IPS DF 6.9 (cell line): ENCODE measurements at regions not wholly inside any gene's neighbourhood (a gene's known extent, or its start where the extent isn't known, plus 50 kb on each side); places are given as distances from the start of the nearest gene placed in this dataset.
"Not testable (repeated sequence)": the region's sequence is repeated elsewhere in the genome, so short reads cannot be mapped to it uniquely, and the experiment has no call there.

ENCODE experiments used
- DNase-seq: peaks from one replicate; pipeline ENCODE4 v3.0.0-alpha.2; 2013; ENCODE audit warnings: low read depth, low spot score
- H3K27ac ChIP-seq: one replicate; pipeline ENCODE4 v1.5.1; 2013; ENCODE audit warnings: low read length, control low read depth
- H3K27me3 ChIP-seq: 2 replicates; pipeline ENCODE4 v1.6.1; 2013; ENCODE audit warnings: mild to moderate bottlenecking, low read length; ENCODE audit not compliant: control insufficient read depth, insufficient read depth
- H3K36me3 ChIP-seq: 2 replicates; pipeline ENCODE4 v1.6.1; 2013; ENCODE audit warnings: low read length; ENCODE audit not compliant: control insufficient read depth, insufficient read depth
- H3K4me1 ChIP-seq: 2 replicates; pipeline ENCODE4 v1.6.1; 2013; ENCODE audit warnings: low read length; ENCODE audit not compliant: control insufficient read depth, insufficient read depth
- H3K4me3 ChIP-seq: 2 replicates; pipeline ENCODE4 v1.5.1; 2013; ENCODE audit warnings: mild to moderate bottlenecking, low read length
- H3K9me3 ChIP-seq: 2 replicates; pipeline ENCODE4 v1.6.1; 2013; ENCODE audit warnings: low read length, inconsistent platforms; ENCODE audit not compliant: control insufficient read depth, insufficient read depth
- WGBS: extraction: QIAGEN DNeasy Blood & Tissue Kit; methylation state at CpG from one replicate; pipeline ENCODE4 v1.1.7; 2013; ENCODE audit warnings: mixed read lengths, missing lambda C conversion rate; ENCODE audit not compliant: insufficient read length, insufficient coverage; 5-methylcytosine and 5-hydroxymethylcytosine counted together

GRCh38 chr2:53498210-53498609 lies 269.4 kb upstream of the CHAC2 start:
- Histone ChIP-seq H3K27ac (no peak overlapping the region), H3K4me3 (no peak overlapping the region)
- WGBS = no CpG with 5 or more reads among the region's 1 CpG

GRCh38 chr2:53497020-53497419 lies 270.6 kb upstream of the CHAC2 start:
- no peak overlapping the region for H3K4me3 ChIP-seq
- no peak for DNase-seq
- H3K27me3 ChIP-seq = no peaks in the 10 kb centered on the region
- no peak overlapping the region for H3K27ac ChIP-seq
- no CpG with 5 or more reads among the region's 1 CpG for WGBS
- no peaks in the 10 kb centered on the region for H3K9me3 ChIP-seq
- H3K4me1 ChIP-seq = no peaks in the 10 kb centered on the region
- no peaks in the 10 kb centered on the region for H3K36me3 ChIP-seq

More at GRCh38 chr2:53498210-53498609, 269.4 kb upstream of the CHAC2 start:
- no peak for DNase-seq
- H3K36me3 ChIP-seq = no peaks in the 10 kb centered on the region
- no peaks in the 10 kb centered on the region for H3K4me1 ChIP-seq
- no peaks in the 10 kb centered on the region for H3K27me3 ChIP-seq
- H3K9me3 ChIP-seq = no peaks in the 10 kb centered on the region

- Histone ChIP-seq H3K9me3 (no peaks in the 10 kb centered on the region), H3K4me3 (no peak overlapping the region), H3K27me3 (no peaks in the 10 kb centered on the region), H3K4me1 (no peaks in the 10 kb centered on the region), H3K36me3 (no peaks in the 10 kb centered on the region), H3K27ac (no peak overlapping the region)
- no peak for DNase-seq
Observed at GRCh38 chr2:53493210-53493609, 274.4 kb upstream of the CHAC2 start.

DNA sequence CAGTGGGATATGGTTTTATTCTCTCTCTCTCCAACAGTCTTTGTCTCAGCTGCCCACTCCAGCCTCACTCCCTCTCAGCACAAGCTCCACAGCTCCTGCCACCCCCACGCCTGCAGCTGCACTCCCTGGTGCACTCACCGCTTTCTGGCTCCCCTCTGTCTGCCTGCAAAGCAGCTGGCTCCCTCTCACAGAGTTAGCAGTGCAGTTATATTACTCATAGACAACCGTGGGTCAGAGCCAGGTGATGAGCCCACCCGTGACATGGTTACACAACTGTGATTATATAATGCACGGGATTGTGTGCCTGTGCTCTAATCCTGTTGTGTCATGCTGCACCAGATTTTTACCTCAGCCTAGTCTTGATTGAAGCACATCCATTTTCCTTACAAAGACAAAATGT lies 276.9 kb upstream of the CHAC2 start:
- WGBS = no CpG with 5 or more reads among the region's 5 CpGs

DNA sequence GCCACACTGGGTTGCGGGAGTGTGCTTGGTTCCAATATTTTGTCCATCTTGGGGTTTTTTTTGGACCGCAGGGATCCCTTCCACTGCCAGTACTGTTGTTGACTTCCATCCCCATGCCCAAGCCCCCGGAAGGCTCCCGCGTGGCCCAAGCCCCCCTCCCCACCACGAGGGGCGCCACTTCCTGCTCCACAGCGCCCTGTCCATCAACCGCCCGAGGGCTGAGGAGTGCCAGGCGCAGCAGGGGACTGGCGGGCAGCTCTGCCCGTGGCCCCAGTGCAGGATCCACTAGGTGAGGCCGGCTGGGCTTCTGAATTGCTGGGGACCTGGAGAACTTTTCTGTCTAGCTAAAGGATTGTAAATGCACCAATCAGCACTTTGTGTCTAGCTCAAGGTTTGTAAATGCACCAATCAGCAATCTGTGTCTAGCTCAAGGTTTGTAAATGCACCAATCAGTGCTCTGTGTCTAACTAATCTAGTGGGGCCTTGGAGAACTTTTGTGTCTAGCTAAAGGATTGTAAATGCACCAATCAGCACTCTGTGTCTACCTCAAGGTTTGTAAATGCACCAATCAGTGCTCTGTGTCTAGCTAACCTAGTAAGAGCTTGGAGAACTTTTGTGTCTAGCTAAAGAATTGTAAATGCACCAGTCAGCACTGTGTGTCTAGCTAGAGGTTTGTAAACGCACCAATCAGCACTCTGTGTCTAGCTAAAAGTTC lies 281.3 kb upstream of the CHAC2 start:
- H3K36me3 ChIP-seq, H3K4me3 ChIP-seq, H3K4me1 ChIP-seq, DNase-seq, H3K27ac ChIP-seq, H3K27me3 ChIP-seq, H3K9me3 ChIP-seq: not testable (repeated sequence)
- no CpG with 5 or more reads among the region's 15 CpGs for WGBS

More for the DNA sequence above, 276.9 kb upstream of the CHAC2 start:
- Histone ChIP-seq H3K27me3 (no peaks in the 10 kb centered on the region), H3K36me3 (no peaks in the 10 kb centered on the region), H3K4me1 (no peaks in the 10 kb centered on the region), H3K9me3 (no peaks in the 10 kb centered on the region), H3K4me3 (no peak overlapping the region), H3K27ac (no peak overlapping the region)
- no peak for DNase-seq

GRCh38 chr2:53485021-53485728 lies 282.4 kb upstream of the CHAC2 start:
- DNase-seq = no peak
- no CpG with 5 or more reads among the region's 3 CpGs for WGBS
- Histone ChIP-seq H3K36me3 (no peaks in the 10 kb centered on the region), H3K27ac (no peak overlapping the region), H3K4me1 (no peaks in the 10 kb centered on the region), H3K9me3 (no peaks in the 10 kb centered on the region), H3K27me3 (no peaks in the 10 kb centered on the region), H3K4me3 (no peak overlapping the region)

GRCh38 chr2:53484531-53484930 lies 283.1 kb upstream of the CHAC2 start:
- Histone ChIP-seq H3K4me3 (no peak overlapping the region), H3K9me3 (no peaks in the 10 kb centered on the region), H3K4me1 (no peaks in the 10 kb centered on the region), H3K36me3 (no peaks in the 10 kb centered on the region), H3K27me3 (no peaks in the 10 kb centered on the region), H3K27ac (no peak overlapping the region)
- DNase-seq = no peak
- no CpG with 5 or more reads among the region's 4 CpGs for WGBS

- H3K27me3 ChIP-seq = no peaks in the 10 kb centered on the region
- H3K36me3 ChIP-seq = no peaks in the 10 kb centered on the region
- DNase-seq = no peak
- H3K4me1 ChIP-seq = no peaks in the 10 kb centered on the region
- no peak overlapping the region for H3K4me3 ChIP-seq
- no peaks in the 10 kb centered on the region for H3K9me3 ChIP-seq
- no peak overlapping the region for H3K27ac ChIP-seq
- WGBS = no CpG with 5 or more reads among the region's 1 CpG
Observed at GRCh38 chr2:53477517-53477916, 290.1 kb upstream of the CHAC2 start.

DNA sequence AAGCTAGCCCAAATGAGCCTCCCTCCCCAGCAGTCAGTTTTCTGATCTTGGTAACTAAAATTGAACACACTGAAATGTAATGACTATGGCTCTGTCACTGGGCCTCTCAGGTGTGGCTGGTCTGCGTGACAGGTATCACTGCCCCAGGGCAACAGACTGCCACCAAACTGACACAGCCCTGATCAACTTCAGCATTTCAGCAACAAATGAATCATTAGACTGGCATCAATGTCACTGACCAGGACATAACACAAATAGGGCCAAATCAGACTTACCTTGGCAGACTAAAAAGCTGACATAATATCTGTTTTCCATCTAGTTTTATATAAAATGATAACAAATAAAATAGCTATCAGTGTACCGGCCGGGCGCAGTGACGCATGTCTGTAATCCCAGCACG lies 290.8 kb upstream of the CHAC2 start:
- no peak for DNase-seq
- no peak overlapping the region for H3K4me3 ChIP-seq
- H3K27ac ChIP-seq = no peak overlapping the region
- no peaks in the 10 kb centered on the region for H3K36me3 ChIP-seq
- WGBS = no CpG with 5 or more reads among the region's 6 CpGs
- H3K4me1 ChIP-seq = no peaks in the 10 kb centered on the region
- no peaks in the 10 kb centered on the region for H3K27me3 ChIP-seq
- H3K9me3 ChIP-seq = no peaks in the 10 kb centered on the region

DNA sequence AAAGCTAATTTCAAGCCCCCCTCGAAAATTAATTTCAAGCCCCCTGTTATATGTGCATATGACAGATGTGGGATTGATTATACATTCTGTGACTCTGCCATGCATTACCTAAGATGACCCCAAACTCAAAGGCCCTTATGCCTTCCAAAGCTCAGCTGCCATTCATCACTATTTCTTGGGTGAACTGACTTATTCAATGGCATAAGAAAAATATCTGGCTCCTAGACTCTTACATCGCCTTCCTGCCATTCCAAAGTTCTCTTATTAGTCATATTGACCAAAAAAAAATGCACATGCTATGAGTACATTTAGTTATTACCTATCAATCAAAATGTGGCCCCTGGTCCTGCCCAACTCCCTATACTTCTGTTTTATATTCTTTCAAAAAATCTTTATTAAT lies 291.8 kb upstream of the CHAC2 start:
- no CpG with 5 or more reads among the region's 2 CpGs for WGBS
- Histone ChIP-seq H3K4me1 (no peaks in the 10 kb centered on the region), H3K27ac (no peak overlapping the region), H3K9me3 (no peaks in the 10 kb centered on the region), H3K4me3 (no peak overlapping the region), H3K27me3 (no peaks in the 10 kb centered on the region), H3K36me3 (no peaks in the 10 kb centered on the region)
- DNase-seq = no peak

DNA sequence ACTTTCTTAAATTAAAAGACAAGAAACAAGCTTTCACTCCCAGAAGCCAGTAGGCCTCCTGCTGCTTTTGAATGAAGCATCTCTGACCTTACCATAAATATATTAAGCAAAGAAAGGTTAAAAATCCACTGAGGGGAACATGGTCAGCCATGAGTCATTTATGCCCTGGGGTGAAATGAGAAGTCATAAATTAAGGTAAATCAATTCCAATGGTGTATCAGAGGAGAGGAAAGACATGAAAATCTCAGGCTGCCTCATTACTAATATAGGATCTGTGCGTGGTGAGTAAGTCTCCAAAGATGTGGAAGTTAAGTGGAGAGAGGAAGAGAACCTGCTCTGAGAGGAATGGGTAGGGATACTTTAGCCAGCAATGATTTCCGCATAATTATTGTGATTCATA lies 292.3 kb upstream of the CHAC2 start:
- Histone ChIP-seq H3K36me3 (no peaks in the 10 kb centered on the region), H3K4me1 (no peaks in the 10 kb centered on the region), H3K27ac (no peak overlapping the region), H3K27me3 (no peaks in the 10 kb centered on the region), H3K9me3 (no peaks in the 10 kb centered on the region), H3K4me3 (no peak overlapping the region)
- WGBS = no CpG with 5 or more reads among the region's 2 CpGs
- no peak for DNase-seq
